ENCODE measurements at regions not wholly inside any gene's neighbourhood (a gene's known extent, or its start where the extent isn't known, plus 50 kb on each side); places are given as distances from the start of the nearest gene placed in this dataset.

- no peaks in the 10 kb centered on the region for H3K27me3 ChIP-seq
- no peak overlapping the region for H3K27ac ChIP-seq
- no peak for TF ChIP-seq EP300 (IDR thresholded peaks at IDR 0.05)
- TF ChIP-seq CTCF (IDR thresholded peaks at IDR 0.05) = no peak
- TF ChIP-seq POLR2A (IDR thresholded peaks at IDR 0.05) = no peak
- no peak for TF ChIP-seq POLR2AphosphoS5 (IDR thresholded peaks at IDR 0.05)
- no peaks in the 10 kb centered on the region for H3K9me3 ChIP-seq
- 90% methylated on average over 5 of the region's 5 CpGs for WGBS
- no peaks in the 10 kb centered on the region for H3K36me3 ChIP-seq
- H3K4me3 ChIP-seq = no peak overlapping the region
- H3K4me1 ChIP-seq = no peaks in the 10 kb centered on the region
- no peak for DNase-seq (ENCODE audit: low spot score in 2 of 2)
Observed at GRCh38 chr9:87112656-87113055, 165.3 kb upstream of the GAS1 start.

- Histone ChIP-seq H3K4me1 (no peaks in the 10 kb centered on the region), H3K9me3 (no peaks in the 10 kb centered on the region), H3K36me3 (no peaks in the 10 kb centered on the region), H3K27ac (no peak overlapping the region), H3K27me3 (no peaks in the 10 kb centered on the region), H3K4me3 (no peak overlapping the region)
- WGBS = 87% methylated on average over 2 of the region's 2 CpGs
- TF ChIP-seq POLR2A (IDR thresholded peaks at IDR 0.05) (no peak), POLR2AphosphoS5 (IDR thresholded peaks at IDR 0.05) (no peak), CTCF (IDR thresholded peaks at IDR 0.05) (no peak), EP300 (IDR thresholded peaks at IDR 0.05) (no peak)
- DNase-seq (ENCODE audit: low spot score in 2 of 2) = no peak
Observed at GRCh38 chr9:87113874-87114273, 166.6 kb upstream of the GAS1 start.

- no peak overlapping the region for H3K27ac ChIP-seq
- no peak overlapping the region for H3K4me3 ChIP-seq
- H3K36me3 ChIP-seq = no peaks in the 10 kb centered on the region
- WGBS = 58% methylated on average over 1 of the region's 1 CpG
- no peaks in the 10 kb centered on the region for H3K27me3 ChIP-seq
- no peaks in the 10 kb centered on the region for H3K9me3 ChIP-seq
- TF ChIP-seq CTCF (IDR thresholded peaks at IDR 0.05) = no peak
- TF ChIP-seq POLR2AphosphoS5 (IDR thresholded peaks at IDR 0.05) = no peak
- no peak for TF ChIP-seq POLR2A (IDR thresholded peaks at IDR 0.05)
- TF ChIP-seq EP300 (IDR thresholded peaks at IDR 0.05) = no peak
- peaks cover 9% of the 10 kb centered on the region for H3K4me1 ChIP-seq
- no peak for DNase-seq (ENCODE audit: low spot score in 2 of 2)
Observed at GRCh38 chr9:87115785-87116184, 168.5 kb upstream of the GAS1 start.

- no peak for DNase-seq (ENCODE audit: low spot score in 2 of 2)
- Histone ChIP-seq H3K27me3 (no peaks in the 10 kb centered on the region), H3K36me3 (no peaks in the 10 kb centered on the region), H3K4me3 (no peak overlapping the region), H3K9me3 (no peaks in the 10 kb centered on the region), H3K4me1 (peaks cover 9% of the 10 kb centered on the region), H3K27ac (no peak overlapping the region)
- WGBS = 76% methylated on average over 3 of the region's 3 CpGs
- TF ChIP-seq EP300 (IDR thresholded peaks at IDR 0.05) = no peak
- no peak for TF ChIP-seq POLR2A (IDR thresholded peaks at IDR 0.05)
- no peak for TF ChIP-seq CTCF (IDR thresholded peaks at IDR 0.05)
- no peak for TF ChIP-seq POLR2AphosphoS5 (IDR thresholded peaks at IDR 0.05)
Observed at GRCh38 chr9:87116492-87116891, 169.2 kb upstream of the GAS1 start.

GRCh38 chr9:87118594-87118993, 171.3 kb upstream of the GAS1 start:
- Histone ChIP-seq H3K4me3 (no peak overlapping the region), H3K36me3 (no peaks in the 10 kb centered on the region), H3K27ac (no peak overlapping the region), H3K27me3 (no peaks in the 10 kb centered on the region), H3K9me3 (no peaks in the 10 kb centered on the region), H3K4me1 (peaks cover 20% of the 10 kb centered on the region)
- DNase-seq (ENCODE audit: low spot score in 2 of 2) = no peak
- TF ChIP-seq POLR2A (IDR thresholded peaks at IDR 0.05) = no peak
- TF ChIP-seq EP300 (IDR thresholded peaks at IDR 0.05) = no peak
- no peak for TF ChIP-seq CTCF (IDR thresholded peaks at IDR 0.05)
- no peak for TF ChIP-seq POLR2AphosphoS5 (IDR thresholded peaks at IDR 0.05)
- WGBS = 27% methylated on average over 1 of the region's 1 CpG

All from suprapubic skin (tissue), 4 donors.